Lower lobe of right lung (tissue), 2 donors: ENCODE measurements at regions not wholly inside any gene's neighbourhood (a gene's known extent, or its start where the extent isn't known, plus 50 kb on each side); places are given as distances from the start of the nearest gene placed in this dataset.

Experiments
- ATAC-seq, 2 donors: fragments of 200-7000 bp; cut with Tn5 transposase; one replicate each; pipeline ENCODE4 v1.9.1; 2020 to 2022; ENCODE audit warnings: mild to moderate bottlenecking in 2 of 2, moderate library complexity in 2 of 2
- DNase-seq: peaks from one replicate; pipeline ENCODE4 v3.0.0-alpha.2; 2020
- H3K27ac ChIP-seq: fragments of 200-600 bp; one replicate; pipeline ENCODE4 v1.8.0; 2022
- H3K27me3 ChIP-seq: fragments of 200-600 bp; one replicate; pipeline ENCODE4 v1.8.0; 2022; ENCODE audit warnings: low read depth
- H3K36me3 ChIP-seq: fragments of 200-600 bp; one replicate; pipeline ENCODE4 v1.8.0; 2022; ENCODE audit warnings: mild to moderate bottlenecking
- H3K4me1 ChIP-seq: fragments of 200-600 bp; one replicate; pipeline ENCODE4 v1.8.0; 2022
- H3K4me3 ChIP-seq: fragments of 200-600 bp; one replicate; pipeline ENCODE4 v1.8.0; 2022; ENCODE audit warnings: mild to moderate bottlenecking
- H3K9me3 ChIP-seq: fragments of 200-600 bp; one replicate; pipeline ENCODE4 v1.8.0; 2022
- intact Hi-C: fragments of 100-400 bp; cut with DNase I; formaldehyde crosslinking; loops from one replicate; pipeline ENCODE4 v1.11.0; 2022
- TF ChIP-seq, protein P1 (sequence below): fragments of 200-600 bp; IDR thresholded peaks from one replicate; pipeline ENCODE4 v1.8.0; 2022; ENCODE audit warnings: antibody characterized with exemption, mild to moderate bottlenecking
- donor health status: DM: no; HTN: yes; CAD: no; lungs with severe emphysema.

DNA sequence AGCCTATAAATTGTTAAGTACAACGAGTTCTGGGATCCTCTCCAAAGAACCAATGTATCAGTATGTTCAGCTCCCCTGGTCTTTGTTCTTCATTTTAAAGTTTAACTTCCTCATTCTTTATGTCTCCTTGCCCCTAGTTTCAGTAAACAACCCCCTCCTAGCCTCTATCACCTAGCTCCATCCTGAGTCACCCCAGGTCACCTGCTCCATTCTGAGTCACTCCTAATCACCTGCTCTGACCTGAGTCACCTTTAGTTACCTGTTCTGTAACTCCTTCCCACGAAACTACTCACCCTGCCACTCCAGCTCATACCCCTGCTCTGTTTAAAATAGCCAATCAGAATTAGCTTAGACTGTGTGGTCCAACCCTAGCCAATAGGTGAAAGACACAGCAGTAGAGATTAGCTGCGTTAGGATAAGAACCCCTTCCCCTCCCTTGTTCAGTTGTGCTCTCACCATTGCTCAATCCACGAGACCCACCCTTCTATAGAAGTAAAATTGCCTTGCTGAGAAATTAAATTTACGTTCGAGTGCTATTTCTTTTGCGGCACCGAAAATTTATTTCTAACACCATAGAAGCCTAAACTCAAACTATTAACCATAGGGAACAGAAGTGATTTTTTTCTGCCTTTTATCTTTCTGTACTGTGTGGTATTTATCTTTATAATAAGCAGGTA, 245.0 kb upstream of the ADAMTS9 start:
- H3K36me3 ChIP-seq: no peaks in the 10 kb centered on the region
- DNase-seq: no peak
- peaks cover 19% of the 10 kb centered on the region for H3K9me3 ChIP-seq
- intact Hi-C loops: no loop called here
- TF ChIP-seq, protein P1, sequence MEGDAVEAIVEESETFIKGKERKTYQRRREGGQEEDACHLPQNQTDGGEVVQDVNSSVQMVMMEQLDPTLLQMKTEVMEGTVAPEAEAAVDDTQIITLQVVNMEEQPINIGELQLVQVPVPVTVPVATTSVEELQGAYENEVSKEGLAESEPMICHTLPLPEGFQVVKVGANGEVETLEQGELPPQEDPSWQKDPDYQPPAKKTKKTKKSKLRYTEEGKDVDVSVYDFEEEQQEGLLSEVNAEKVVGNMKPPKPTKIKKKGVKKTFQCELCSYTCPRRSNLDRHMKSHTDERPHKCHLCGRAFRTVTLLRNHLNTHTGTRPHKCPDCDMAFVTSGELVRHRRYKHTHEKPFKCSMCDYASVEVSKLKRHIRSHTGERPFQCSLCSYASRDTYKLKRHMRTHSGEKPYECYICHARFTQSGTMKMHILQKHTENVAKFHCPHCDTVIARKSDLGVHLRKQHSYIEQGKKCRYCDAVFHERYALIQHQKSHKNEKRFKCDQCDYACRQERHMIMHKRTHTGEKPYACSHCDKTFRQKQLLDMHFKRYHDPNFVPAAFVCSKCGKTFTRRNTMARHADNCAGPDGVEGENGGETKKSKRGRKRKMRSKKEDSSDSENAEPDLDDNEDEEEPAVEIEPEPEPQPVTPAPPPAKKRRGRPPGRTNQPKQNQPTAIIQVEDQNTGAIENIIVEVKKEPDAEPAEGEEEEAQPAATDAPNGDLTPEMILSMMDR: no peak
- H3K4me3 ChIP-seq: no peak overlapping the region
- no peak for ATAC-seq
- H3K4me1 ChIP-seq: no peaks in the 10 kb centered on the region
- H3K27me3 ChIP-seq: no peaks in the 10 kb centered on the region
- no peak overlapping the region for H3K27ac ChIP-seq

DNA sequence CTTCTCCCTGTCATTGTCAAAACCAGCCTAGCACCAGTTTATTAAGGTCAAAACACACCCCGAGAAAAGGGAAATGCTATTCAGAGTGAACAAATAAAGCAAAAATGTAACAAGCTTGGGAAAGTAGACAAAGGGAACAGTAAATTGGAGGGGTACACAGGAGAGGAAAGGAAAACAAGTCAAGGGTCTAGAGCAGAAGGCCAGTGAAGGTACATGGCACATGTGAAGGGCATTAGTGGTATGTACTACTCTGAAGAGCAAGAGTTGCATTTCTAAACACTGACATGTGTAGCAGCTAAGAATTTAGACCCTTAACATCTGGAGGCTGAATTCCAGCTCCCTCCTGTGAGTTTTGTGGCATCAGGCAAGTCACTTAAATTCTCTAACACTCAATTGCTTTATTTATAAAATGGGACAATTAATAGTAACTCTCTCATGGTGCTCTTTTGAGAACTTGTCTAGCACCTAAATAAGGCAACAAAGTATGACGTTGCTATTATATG, 244.3 kb upstream of the ADAMTS9 start:
- no peak overlapping the region for H3K4me3 ChIP-seq
- ATAC-seq (no peak), DNase-seq (no peak)
- peaks cover 19% of the 10 kb centered on the region for H3K9me3 ChIP-seq
- intact Hi-C loops: no loop called here
- no peaks in the 10 kb centered on the region for H3K27me3 ChIP-seq
- H3K4me1 ChIP-seq: no peaks in the 10 kb centered on the region
- TF ChIP-seq, protein P1: no peak
- no peaks in the 10 kb centered on the region for H3K36me3 ChIP-seq
- no peak overlapping the region for H3K27ac ChIP-seq

DNA sequence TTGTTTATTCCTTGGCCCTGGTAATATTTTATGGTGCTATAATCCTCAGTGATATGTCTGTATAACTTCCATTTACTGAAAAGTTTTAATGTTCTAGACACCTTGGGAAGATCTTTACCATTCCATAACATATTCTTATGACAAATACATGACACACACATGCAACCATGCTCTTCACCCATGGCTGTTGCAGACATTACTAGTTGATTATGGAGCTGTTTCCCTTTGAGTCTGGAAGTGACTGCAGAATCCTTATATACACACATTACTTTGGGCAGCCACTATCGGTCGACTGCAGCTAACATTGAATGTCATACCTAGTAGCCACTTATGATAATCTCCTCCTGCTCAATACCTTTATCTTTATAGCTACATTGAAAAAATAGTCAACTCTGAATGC, 243.1 kb upstream of the ADAMTS9 start:
- H3K4me1 ChIP-seq: no peaks in the 10 kb centered on the region
- ATAC-seq (no peak), DNase-seq (no peak)
- TF ChIP-seq, protein P1: no peak
- H3K27me3 ChIP-seq: no peaks in the 10 kb centered on the region
- no peak overlapping the region for H3K4me3 ChIP-seq
- intact Hi-C loops: no loop called here
- H3K36me3 ChIP-seq: no peaks in the 10 kb centered on the region
- peaks cover 19% of the 10 kb centered on the region for H3K9me3 ChIP-seq
- no peak overlapping the region for H3K27ac ChIP-seq

DNA sequence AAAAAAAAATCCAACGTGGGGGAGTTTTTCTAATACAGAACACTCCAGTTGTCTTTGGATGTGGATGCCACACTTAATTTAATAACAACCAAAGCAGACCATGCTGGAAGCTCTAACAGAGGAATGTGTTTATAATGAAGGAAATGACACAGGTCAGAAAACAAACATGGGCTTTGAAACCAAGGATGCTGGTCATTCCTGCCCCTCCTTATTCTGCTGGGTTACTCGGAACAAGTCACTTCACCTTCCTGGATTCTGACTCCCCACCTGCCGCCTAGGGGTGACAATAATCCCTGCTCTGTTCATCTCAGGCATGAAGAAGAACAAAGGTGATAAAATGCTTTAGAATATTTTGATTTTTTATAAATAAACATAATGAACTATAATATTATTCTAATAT, 240.9 kb upstream of the ADAMTS9 start:
- Histone ChIP-seq H3K9me3 (peaks cover 15% of the 10 kb centered on the region), H3K4me1 (no peaks in the 10 kb centered on the region), H3K4me3 (no peak overlapping the region), H3K27me3 (no peaks in the 10 kb centered on the region), H3K27ac (no peak overlapping the region), H3K36me3 (no peaks in the 10 kb centered on the region)
- DNase-seq (no peak), ATAC-seq (no peak)
- TF ChIP-seq, protein P1: no peak
- intact Hi-C loops: no loop called here

DNA sequence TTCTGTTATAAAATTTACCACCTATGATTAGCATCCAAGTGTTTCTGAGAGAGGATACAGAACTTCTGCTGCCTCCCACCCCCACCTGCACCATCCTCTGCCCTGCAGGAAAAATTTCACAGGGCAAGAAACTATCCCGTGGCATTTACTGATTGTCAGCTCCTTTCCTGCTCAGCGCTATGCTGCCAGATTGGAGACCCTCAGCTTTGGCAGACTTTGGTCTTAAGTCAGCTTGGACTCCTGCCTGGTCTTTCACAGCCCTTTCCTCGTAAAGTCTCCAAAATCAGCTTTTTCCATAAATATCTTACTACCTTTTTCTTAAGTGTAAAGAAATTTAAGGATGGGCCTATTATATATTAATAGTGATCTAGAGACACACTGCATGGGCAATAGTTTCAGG, 239.9 kb upstream of the ADAMTS9 start:
- Histone ChIP-seq H3K27ac (no peak overlapping the region), H3K36me3 (no peaks in the 10 kb centered on the region), H3K4me1 (no peaks in the 10 kb centered on the region), H3K9me3 (peaks cover 5% of the 10 kb centered on the region), H3K27me3 (no peaks in the 10 kb centered on the region), H3K4me3 (no peak overlapping the region)
- intact Hi-C loops: no loop called here
- ATAC-seq: no peak
- TF ChIP-seq, protein P1: no peak
- no peak for DNase-seq
